ENCODE measurements at regions not wholly inside any gene's neighbourhood (a gene's known extent, or its start where the extent isn't known, plus 50 kb on each side); places are given as distances from the start of the nearest gene placed in this dataset.
"Not testable (repeated sequence)": the region's sequence is repeated elsewhere in the genome, so short reads cannot be mapped to it uniquely, and the experiment has no call there.

DNA sequence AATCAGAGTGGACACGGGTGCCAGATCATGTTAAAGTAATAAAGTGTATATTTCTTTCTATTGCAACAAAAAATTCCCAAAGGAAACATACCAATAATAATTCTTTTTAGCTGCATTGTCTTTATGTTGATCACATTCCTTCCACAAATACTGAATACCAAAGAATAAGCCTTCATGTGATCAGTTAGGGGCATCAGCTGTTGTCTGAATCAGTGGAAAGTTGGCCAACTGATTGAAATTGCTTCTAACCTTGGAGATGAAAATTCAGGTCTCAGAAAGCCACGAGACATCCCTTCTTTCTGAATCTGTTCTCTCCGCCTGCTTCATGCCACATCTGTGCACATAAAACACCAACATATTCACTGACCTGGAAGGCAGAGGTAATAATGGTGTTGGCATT is 785.2 kb downstream of the KCNA4 start:
- no peaks in the 10 kb centered on the region for H3K27me3 ChIP-seq (ENCODE audit: control insufficient read depth, low read length)
- no peak for TF ChIP-seq EZH2phosphoT487 (IDR thresholded peaks at IDR 0.05; ENCODE audit: borderline replicate concordance, low read length)
- TF ChIP-seq, protein P1, sequence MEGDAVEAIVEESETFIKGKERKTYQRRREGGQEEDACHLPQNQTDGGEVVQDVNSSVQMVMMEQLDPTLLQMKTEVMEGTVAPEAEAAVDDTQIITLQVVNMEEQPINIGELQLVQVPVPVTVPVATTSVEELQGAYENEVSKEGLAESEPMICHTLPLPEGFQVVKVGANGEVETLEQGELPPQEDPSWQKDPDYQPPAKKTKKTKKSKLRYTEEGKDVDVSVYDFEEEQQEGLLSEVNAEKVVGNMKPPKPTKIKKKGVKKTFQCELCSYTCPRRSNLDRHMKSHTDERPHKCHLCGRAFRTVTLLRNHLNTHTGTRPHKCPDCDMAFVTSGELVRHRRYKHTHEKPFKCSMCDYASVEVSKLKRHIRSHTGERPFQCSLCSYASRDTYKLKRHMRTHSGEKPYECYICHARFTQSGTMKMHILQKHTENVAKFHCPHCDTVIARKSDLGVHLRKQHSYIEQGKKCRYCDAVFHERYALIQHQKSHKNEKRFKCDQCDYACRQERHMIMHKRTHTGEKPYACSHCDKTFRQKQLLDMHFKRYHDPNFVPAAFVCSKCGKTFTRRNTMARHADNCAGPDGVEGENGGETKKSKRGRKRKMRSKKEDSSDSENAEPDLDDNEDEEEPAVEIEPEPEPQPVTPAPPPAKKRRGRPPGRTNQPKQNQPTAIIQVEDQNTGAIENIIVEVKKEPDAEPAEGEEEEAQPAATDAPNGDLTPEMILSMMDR (IDR thresholded peaks at IDR 0.05; ENCODE audit: low read depth, low read length, poor library complexity, severe bottlenecking), result no peak
- H3K79me2 ChIP-seq (ENCODE audit: control insufficient read depth, low read length), result no peaks in the 10 kb centered on the region
- no peak overlapping the region for H3K27ac ChIP-seq (ENCODE audit: low read depth, low read length)
- H3K9me2 ChIP-seq (replicated peaks; ENCODE audit: control insufficient read depth, low read length), result no peaks in the 10 kb centered on the region
- H3K4me3 ChIP-seq (ENCODE audit: low read length), result no peak overlapping the region
- H3F3A ChIP-seq (ENCODE audit: control insufficient read depth, insufficient read depth), result no peaks in the 10 kb centered on the region
- H4K20me1 ChIP-seq (ENCODE audit: control insufficient read depth, insufficient read depth, low read depth, low read length), result no peaks in the 10 kb centered on the region
- H3K36me3 ChIP-seq (ENCODE audit: control insufficient read depth, low read length), result no peaks in the 10 kb centered on the region
- no peaks in the 10 kb centered on the region for H3K4me1 ChIP-seq (ENCODE audit: control insufficient read depth, low read length)
- no peak overlapping the region for H3K4me2 ChIP-seq (ENCODE audit: low read length)
- no peaks in the 10 kb centered on the region for H3K9me3 ChIP-seq (ENCODE audit: control insufficient read depth, insufficient read depth, low read length)

GRCh38 chr11:29227811-29228210 is 789.0 kb downstream of the KCNA4 start:
- Histone ChIP-seq H4K20me1 (ENCODE audit: control insufficient read depth, insufficient read depth, low read depth, low read length) (no peaks in the 10 kb centered on the region), H3K27me3 (ENCODE audit: control insufficient read depth, low read length) (no peaks in the 10 kb centered on the region), H3K36me3 (ENCODE audit: control insufficient read depth, low read length) (no peaks in the 10 kb centered on the region), H3K4me1 (ENCODE audit: control insufficient read depth, low read length) (no peaks in the 10 kb centered on the region), H3K9me2 (replicated peaks; ENCODE audit: control insufficient read depth, low read length) (no peaks in the 10 kb centered on the region), H3K79me2 (ENCODE audit: control insufficient read depth, low read length) (no peaks in the 10 kb centered on the region), H3K27ac (ENCODE audit: low read depth, low read length) (no peak overlapping the region), H3K9me3 (ENCODE audit: control insufficient read depth, insufficient read depth, low read length) (no peaks in the 10 kb centered on the region; the same call in 1 of the 2 replicates), H3K4me2 (ENCODE audit: low read length) (no peak overlapping the region), H3F3A (ENCODE audit: control insufficient read depth, insufficient read depth) (no peaks in the 10 kb centered on the region), H3K4me3 (ENCODE audit: low read length) (no peak overlapping the region)
- TF ChIP-seq EZH2phosphoT487 (IDR thresholded peaks at IDR 0.05; ENCODE audit: borderline replicate concordance, low read length), result no peak
- TF ChIP-seq, protein P1 (IDR thresholded peaks at IDR 0.05; ENCODE audit: low read depth, low read length, poor library complexity, severe bottlenecking), result no peak

GRCh38 chr11:29224739-29225384 is 792.0 kb downstream of the KCNA4 start:
- H3K27ac ChIP-seq (ENCODE audit: low read depth, low read length), result no peak overlapping the region
- H3K36me3 ChIP-seq (ENCODE audit: control insufficient read depth, low read length), result no peaks in the 10 kb centered on the region
- no peaks in the 10 kb centered on the region for H3K79me2 ChIP-seq (ENCODE audit: control insufficient read depth, low read length)
- no peaks in the 10 kb centered on the region for H3K9me2 ChIP-seq (replicated peaks; ENCODE audit: control insufficient read depth, low read length)
- H3K4me2 ChIP-seq (ENCODE audit: low read length), result no peak overlapping the region
- H3K9me3 ChIP-seq (ENCODE audit: control insufficient read depth, insufficient read depth, low read length), result no peaks in the 10 kb centered on the region; the same call in 1 of the 2 replicates
- H3K4me1 ChIP-seq (ENCODE audit: control insufficient read depth, low read length), result no peaks in the 10 kb centered on the region
- H4K20me1 ChIP-seq (ENCODE audit: control insufficient read depth, insufficient read depth, low read depth, low read length), result no peaks in the 10 kb centered on the region
- H3K27me3 ChIP-seq (ENCODE audit: control insufficient read depth, low read length), result no peaks in the 10 kb centered on the region
- H3K4me3 ChIP-seq (ENCODE audit: low read length), result no peak overlapping the region
- TF ChIP-seq, protein P1 (IDR thresholded peaks at IDR 0.05; ENCODE audit: low read depth, low read length, poor library complexity, severe bottlenecking), result no peak
- TF ChIP-seq EZH2phosphoT487 (IDR thresholded peaks at IDR 0.05; ENCODE audit: borderline replicate concordance, low read length), result no peak
- H3F3A ChIP-seq (ENCODE audit: control insufficient read depth, insufficient read depth), result no peaks in the 10 kb centered on the region

DNA sequence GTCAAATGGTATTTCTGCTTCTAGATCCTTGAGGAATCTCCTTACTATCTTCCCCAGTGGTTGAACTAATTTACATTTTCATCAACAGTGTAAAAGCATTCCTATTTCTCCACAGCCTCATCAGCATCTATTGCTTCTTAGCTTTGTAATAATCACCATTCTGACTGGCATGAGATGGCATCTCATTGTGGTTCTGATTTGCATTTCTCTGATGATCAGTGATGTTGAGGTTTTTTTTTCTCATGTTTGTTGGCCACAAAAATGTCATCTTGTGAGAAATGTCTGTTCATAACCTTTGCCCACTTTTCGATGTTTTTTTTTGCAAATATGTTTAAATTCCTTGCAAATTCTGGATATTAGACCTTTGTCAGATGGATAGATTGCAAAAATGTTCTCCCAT is 797.3 kb downstream of the KCNA4 start:
- H4K20me1 ChIP-seq (ENCODE audit: control insufficient read depth, insufficient read depth, low read depth, low read length); H3K79me2 ChIP-seq (ENCODE audit: control insufficient read depth, low read length); H3K36me3 ChIP-seq (ENCODE audit: control insufficient read depth, low read length); H3K4me1 ChIP-seq (ENCODE audit: control insufficient read depth, low read length); H3F3A ChIP-seq (ENCODE audit: control insufficient read depth, insufficient read depth); H3K27me3 ChIP-seq (ENCODE audit: control insufficient read depth, low read length); H3K9me2 ChIP-seq (replicated peaks; ENCODE audit: control insufficient read depth, low read length); H3K9me3 ChIP-seq (ENCODE audit: control insufficient read depth, insufficient read depth, low read length); H3K27ac ChIP-seq (ENCODE audit: low read depth, low read length); H3K4me3 ChIP-seq (ENCODE audit: low read length); H3K4me2 ChIP-seq (ENCODE audit: low read length): not testable (repeated sequence)

Data from DOHH2 (cell line).